GM04504 (cell line): ENCODE measurements at regions not wholly inside any gene's neighbourhood (a gene's known extent, or its start where the extent isn't known, plus 50 kb on each side); places are given as distances from the start of the nearest gene placed in this dataset.

ENCODE experiments used
- DNase-seq: peaks from one replicate; pipeline ENCODE4 v3.0.0-alpha.2; 2012; ENCODE audit warnings: low read depth

DNA sequence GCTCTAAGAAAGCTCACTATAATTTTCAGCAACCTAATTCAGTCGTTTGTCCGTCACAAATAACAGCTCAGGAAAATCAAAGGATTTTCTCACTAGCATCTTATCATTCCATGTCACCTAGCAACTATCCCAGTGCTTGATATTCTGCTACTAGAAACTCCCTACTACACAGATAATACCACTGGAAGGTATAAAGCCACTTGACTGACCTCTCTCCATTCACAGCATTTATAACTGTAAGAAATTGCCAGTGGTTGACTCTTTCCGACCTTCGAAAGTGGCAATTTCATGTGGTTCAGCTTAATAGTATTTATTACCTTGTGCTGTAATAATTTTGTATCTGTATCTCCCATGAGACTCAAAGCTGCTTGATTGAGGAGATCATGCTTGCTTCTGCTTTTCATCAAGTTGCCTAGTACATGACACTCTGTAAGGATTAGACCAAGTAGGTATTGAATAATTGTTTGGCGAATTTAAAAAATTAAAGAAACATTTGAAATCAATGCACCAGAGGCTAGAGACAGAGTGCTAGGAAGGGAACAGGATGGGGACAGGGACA, 79.6 kb upstream of the TACR1 start:
- no peak for DNase-seq

DNA sequence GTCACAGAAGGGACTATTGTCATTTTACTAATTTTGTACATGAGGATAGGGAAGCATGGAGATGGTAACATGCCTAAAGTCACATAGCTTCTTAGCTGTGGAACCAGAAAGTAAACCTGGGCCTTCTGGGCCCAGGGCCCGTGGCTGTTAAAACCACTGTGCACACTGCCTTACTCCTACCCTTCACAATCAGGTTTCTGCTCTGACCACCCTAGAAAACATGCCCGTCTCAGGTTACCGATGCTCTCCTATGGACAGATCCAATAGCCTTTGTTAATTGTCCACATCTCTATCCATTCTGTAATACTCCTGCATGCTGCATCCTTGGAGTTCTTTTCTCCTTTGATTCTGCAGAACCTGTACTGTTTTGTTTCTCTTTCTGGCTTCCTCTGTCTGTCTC, 79.0 kb upstream of the TACR1 start:
- no peak for DNase-seq

DNA sequence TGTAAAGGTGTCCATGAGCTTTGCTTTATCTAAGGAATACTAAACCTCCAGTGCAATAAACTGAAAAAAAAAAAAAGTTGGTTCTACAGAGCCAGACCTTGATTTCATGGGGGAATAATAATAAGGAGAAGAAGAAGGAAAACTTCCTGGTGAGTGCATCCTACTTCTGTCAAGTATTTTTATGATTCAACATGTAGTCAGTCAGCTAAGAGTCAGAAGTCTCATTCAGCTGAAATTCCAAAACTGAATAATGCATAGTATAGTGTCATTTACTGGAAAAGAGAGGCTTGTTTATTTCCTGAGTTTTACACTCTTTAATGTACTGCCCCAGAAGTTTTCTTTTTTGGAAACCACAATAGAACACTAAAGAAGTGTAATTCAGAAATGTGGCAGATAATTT, 77.8 kb upstream of the TACR1 start:
- peak; percentile 25 for DNase-seq

DNA sequence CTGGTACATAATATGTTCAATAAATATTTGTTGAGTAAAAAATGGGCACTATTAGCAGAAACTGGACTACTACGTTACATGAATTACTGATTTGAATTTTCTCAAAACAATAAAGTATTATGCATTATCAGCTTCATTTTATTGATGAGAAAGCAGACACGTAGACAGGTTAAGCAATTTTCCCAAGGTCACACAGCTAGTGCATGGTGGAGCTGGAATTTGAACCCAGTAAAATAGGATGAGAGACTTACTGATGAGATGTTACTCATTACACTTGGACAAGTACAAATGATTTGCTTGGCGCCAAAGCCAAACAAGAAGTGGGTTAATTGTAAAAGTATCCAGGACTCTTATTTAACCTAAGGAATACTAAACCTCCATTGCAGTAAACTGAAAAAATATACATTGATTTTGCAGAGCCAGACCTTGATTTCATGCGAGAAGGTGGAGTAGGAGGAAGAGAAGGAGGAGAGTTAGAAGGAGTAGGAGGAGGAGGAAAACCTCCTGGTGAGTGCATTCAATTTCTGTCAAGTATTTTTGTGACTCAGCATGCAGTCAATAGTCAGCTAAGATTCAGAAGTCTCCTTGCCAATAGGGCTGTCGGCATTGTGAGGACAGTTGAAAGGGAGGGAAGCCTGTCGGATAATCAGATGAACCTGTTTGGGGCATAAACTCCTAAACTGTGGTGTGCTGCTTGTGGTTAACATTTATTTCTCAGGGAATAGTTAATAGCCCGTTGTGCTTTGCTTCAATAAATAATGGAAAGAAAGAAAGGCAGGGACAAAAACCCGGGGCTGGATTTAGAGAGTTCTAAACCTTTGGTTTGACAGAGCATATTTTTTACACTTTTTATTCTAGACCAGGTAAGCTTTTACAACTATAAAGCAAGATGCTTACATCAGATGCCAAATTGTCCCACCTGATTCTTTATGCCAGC, 77.0 kb upstream of the TACR1 start:
- DNase-seq: peak; percentile 25

DNA sequence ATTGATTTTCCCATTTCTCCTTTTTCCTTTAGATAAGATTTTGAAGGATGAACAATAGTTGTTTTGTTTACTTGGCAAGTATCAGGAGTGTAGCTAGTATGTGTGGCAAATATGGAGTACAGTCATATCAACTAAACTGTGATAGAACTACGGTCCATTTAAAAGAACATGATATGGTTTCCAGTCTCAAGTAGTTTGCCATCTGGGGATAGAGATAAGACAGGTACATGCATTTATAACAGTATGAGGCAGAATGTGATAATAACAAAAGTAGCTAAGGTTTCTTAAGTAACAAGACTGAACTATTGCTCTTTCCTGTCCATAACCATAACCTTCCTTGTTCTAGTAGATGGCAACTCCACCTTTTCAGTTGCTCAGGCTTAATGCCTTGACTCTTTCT, 75.6 kb upstream of the TACR1 start:
- no peak for DNase-seq

DNA sequence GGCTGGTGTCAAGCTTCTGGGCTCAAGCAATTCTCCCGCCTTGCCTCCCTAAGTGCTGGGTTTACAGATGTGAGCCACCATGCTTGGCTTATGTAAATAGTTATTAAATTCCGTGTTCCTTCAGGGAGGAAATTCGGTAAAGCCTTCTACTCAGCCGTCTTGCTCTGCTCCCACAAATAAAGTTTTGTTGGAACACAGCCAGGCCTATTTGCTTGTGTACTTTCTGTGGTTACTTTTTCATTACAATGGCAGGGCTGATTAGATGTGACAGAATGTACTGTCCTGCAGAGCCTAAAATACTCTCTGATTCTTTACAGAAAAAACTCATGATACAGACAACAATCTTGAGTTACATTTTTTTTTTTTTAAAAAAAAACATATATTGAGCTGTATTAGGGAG, 68.8 kb upstream of the TACR1 start:
- DNase-seq: no peak

DNA sequence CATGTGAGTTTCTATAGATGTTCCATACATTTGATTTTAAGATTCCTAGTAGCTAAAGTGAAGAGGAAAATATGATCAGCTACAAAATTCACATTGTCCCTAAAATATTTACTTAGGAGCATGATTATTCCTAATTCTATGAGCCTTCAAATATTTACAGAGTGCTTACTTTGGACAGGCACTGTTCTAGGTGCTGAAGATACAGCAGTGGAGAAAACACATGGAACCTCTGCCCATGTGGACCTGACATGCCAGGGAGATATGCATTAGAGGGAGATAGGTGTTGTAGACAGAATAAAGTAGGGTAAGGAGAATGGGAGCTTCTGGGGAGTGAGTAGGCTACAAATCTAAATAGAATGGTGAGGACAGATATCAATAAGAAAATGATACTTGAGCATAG, 62.6 kb upstream of the TACR1 start:
- DNase-seq: no peak

DNA sequence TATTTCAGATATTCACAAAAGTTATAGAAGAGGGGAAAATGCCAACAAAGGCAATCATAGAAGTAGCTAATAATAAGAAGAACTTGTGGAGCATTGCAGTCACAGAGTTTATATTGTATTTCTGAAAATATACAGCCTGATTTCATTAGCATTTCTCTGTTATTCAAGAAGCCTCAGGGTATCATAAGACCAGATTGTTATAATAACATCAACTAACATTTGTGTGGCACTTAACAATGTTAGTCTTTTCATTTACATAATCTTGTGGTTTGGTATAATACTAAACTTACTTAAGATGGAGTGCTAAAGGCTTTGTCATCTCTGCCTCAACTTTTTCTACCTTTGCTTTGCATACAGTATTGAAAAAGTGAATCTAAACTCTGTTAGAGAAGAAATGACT, 61.6 kb upstream of the TACR1 start:
- DNase-seq: no peak

DNA sequence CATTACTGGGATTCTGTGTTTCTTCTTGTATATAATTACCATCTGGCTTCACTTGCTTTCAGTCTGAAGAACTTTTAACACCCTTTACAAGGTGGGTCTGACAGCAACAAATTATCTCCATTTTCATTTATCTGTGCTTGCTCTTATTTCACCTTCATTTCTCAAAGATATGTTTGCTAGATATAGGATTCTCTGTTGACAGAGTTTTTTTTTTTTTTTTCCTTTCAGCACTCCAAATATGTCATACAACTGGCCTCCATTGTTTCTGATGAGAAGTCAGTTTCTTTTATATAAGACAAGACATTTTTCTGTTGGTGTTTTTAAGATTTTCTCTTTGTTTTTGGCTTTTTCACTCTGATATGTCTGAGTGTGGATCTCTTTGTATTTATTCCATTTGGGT, 59.3 kb upstream of the TACR1 start:
- DNase-seq: no peak

DNA sequence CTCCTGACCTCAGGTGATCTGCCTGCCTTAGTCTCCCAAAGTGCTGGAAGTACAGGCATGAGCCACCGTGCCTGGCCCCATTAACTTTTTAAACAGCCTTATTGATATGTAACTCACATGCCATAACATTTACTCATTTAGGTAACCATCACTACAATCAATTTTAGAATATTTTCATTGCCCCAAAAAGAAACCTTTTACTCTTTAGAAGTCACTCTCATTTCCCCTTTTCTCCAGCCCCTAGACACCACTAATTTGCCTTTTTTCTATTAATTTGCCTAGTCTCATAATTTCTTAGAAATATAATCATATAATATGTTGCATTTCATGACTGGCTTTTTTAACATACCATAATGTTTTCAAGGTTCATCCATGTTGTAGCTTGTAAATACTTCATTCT, 57.2 kb upstream of the TACR1 start:
- no peak for DNase-seq

DNA sequence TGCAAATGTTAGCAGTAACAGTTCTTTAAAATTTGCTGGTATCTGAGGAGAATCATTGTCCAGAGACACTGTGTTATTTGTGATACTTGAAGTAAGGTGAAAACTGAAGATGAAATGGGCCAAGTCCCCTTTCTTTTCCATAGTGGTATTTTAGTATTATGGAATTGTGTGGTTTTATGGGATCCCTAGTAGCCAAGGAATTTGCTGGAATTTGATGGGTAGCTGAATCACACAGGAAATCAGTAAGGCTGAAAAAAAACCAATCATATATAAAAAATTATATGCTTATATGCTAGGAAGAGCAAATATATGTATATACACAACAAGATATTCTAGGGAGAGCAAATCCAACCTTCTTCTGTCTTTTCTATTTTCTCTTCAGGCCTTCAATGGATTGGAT, 54.2 kb upstream of the TACR1 start:
- DNase-seq: no peak

DNA sequence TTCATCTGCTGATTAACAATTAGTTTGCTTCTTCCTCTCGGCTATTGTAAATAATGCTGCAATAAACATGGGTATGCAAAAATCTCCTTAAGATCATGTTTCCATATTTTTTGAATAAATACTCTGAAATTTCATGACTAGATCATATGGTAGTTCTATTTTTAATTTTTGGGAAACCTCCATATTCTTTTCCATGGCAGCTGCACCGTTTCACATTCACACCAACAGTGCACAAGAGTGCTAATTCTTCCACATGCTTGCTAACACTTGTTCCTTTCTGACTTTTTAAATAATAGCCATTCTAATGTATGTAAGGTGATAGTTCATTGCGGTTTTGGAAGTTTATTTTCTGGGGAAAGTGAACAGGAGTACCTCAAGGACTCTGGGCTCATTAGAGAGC, 52.6 kb upstream of the TACR1 start:
- no peak for DNase-seq
